ENCODE measurements at regions not wholly inside any gene's neighbourhood (a gene's known extent, or its start where the extent isn't known, plus 50 kb on each side); places are given as distances from the start of the nearest gene placed in this dataset.

DNA sequence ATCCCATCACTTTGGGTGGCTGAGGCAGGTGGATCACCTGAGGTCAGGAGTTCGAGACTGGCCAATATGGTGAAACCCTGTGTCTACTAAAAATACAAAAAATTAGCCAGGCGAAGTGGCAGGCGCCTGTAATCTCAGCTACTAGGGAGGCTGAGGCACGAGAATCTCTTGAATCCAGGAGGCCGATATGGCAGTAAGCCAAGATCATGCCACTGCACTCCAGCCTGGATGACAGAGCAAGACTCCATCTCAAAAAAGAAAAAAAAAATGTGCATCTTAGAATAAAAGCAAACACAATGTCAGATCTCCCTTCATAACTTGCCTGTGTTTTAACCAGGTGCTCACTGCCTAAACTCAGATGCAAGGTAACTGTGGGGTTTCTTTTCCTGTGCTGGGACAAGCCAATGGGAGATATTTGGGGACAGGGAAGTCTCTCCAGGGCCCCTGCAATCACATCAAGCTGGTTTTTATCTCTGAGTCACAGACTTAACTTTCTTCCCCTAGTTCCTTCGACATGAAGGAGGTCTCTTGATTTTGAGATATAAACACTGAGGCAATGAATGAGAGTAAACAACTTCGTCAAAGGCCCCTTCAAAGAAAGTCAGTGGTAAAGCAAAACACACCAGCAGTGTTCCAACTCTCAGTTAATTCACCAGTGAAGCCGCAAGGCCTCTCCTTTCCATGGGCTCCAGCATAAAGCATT is 99.1 kb downstream of the SNX18 start:
- TF ChIP-seq SIN3A (IDR thresholded peaks at IDR 0.05; ENCODE audit: borderline replicate concordance, insufficient read depth, low read length) (no peak), REST (IDR thresholded peaks at IDR 0.05; ENCODE audit: insufficient read depth in 1 of 2, low read depth in 2 of 2, low read length in 2 of 2) (no peak), FOXP2 (optimal IDR thresholded peaks at IDR 0.05; ENCODE audit: borderline replicate concordance, extremely low read depth, extremely low read length, insufficient read depth) (no peak), TAF1 (IDR thresholded peaks at IDR 0.05; ENCODE audit: borderline replicate concordance, insufficient read depth, low read length) (no peak), POLR2AphosphoS5 (IDR thresholded peaks at IDR 0.05; ENCODE audit: low read depth, low read length) (no peak)

- no peak for TF ChIP-seq FOXP2 (optimal IDR thresholded peaks at IDR 0.05; ENCODE audit: borderline replicate concordance, extremely low read depth, extremely low read length, insufficient read depth)
- TF ChIP-seq REST (IDR thresholded peaks at IDR 0.05; ENCODE audit: insufficient read depth in 1 of 2, low read depth in 2 of 2, low read length in 2 of 2) = no peak
- TF ChIP-seq POLR2AphosphoS5 (IDR thresholded peaks at IDR 0.05; ENCODE audit: low read depth, low read length) = no peak
Measured at GRCh38 chr5:54616031-54616430, 98.5 kb downstream of the SNX18 start.

GRCh38 chr5:54615381-54615780 is 97.8 kb downstream of the SNX18 start:
- TF ChIP-seq TAF1 (IDR thresholded peaks at IDR 0.05; ENCODE audit: borderline replicate concordance, insufficient read depth, low read length) (no peak), REST (IDR thresholded peaks at IDR 0.05; ENCODE audit: insufficient read depth in 1 of 2, low read depth in 2 of 2, low read length in 2 of 2) (no peak), SIN3A (IDR thresholded peaks at IDR 0.05; ENCODE audit: borderline replicate concordance, insufficient read depth, low read length) (no peak), FOXP2 (optimal IDR thresholded peaks at IDR 0.05; ENCODE audit: borderline replicate concordance, extremely low read depth, extremely low read length, insufficient read depth) (no peak), POLR2AphosphoS5 (IDR thresholded peaks at IDR 0.05; ENCODE audit: low read depth, low read length) (no peak)

- TF ChIP-seq POLR2AphosphoS5 (IDR thresholded peaks at IDR 0.05; ENCODE audit: low read depth, low read length) (no peak), SIN3A (IDR thresholded peaks at IDR 0.05; ENCODE audit: borderline replicate concordance, insufficient read depth, low read length) (no peak), FOXP2 (optimal IDR thresholded peaks at IDR 0.05; ENCODE audit: borderline replicate concordance, extremely low read depth, extremely low read length, insufficient read depth) (no peak), TAF1 (IDR thresholded peaks at IDR 0.05; ENCODE audit: borderline replicate concordance, insufficient read depth, low read length) (no peak), REST (IDR thresholded peaks at IDR 0.05; ENCODE audit: insufficient read depth in 1 of 2, low read depth in 2 of 2, low read length in 2 of 2) (no peak)
Measured at GRCh38 chr5:54612711-54613110, 95.2 kb downstream of the SNX18 start.

Data from PFSK-1 (cell line).